HG03066 (cell line): ENCODE measurements at regions not wholly inside any gene's neighbourhood (a gene's known extent, or its start where the extent isn't known, plus 50 kb on each side); places are given as distances from the start of the nearest gene placed in this dataset.
A peak's percentile ranks its signal among the peaks of the same experiment; 100 is the strongest.

Source experiments
- ATAC-seq: cut with Tn5 transposase; IDR thresholded peaks from one replicate; pipeline ENCODE4 v1.9.1; 2021; ENCODE audit warnings: low read depth; ENCODE audit not compliant: unreplicated experiment

- no peak for ATAC-seq
Measured at GRCh38 chr15:95804484-95804883, 526.0 kb upstream of the NR2F2 start.

- ATAC-seq = no peak
Measured at GRCh38 chr15:95812491-95812890, 518.0 kb upstream of the NR2F2 start.

DNA sequence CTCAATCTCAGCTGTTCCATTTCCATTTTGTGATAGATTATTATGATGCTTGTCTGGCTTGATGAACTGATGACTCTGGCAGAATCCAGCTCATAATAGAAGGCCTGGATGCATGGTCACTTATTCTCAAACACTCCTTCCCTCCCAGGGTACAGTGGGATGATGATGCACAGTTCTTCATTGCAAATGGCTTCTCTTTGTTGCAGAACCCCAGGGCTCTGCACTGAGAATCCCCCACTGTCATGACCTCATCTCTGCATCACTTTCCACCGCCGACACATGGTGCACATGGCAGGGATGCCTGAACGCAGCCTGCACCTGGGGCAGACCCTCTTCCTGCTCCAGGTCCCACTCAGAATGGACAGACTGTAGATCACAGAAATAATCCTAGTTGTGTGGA, 515.6 kb upstream of the NR2F2 start:
- ATAC-seq = no peak

- ATAC-seq = no peak
Measured at GRCh38 chr15:95816591-95816990, 513.9 kb upstream of the NR2F2 start.

DNA sequence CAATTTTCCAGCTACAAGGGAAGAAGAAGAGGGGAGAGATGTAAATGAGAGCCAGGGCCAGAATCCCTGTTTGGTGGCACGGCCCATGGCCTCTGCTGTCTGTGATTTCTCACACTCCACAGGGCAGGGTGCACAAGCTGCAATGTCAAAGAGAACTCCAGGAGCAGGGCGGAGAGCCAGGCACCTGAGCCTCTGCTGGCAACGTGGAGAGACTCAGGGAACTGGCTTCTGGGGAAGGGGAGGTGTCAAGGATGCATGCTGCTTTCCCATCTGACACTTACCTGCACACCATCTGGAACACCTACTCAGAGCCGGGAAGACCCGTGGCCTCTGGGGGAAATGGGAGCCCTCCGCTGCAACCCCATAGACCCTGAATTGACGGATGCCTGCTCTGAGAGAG, 507.5 kb upstream of the NR2F2 start:
- ATAC-seq = no peak

GRCh38 chr15:95825208-95825607, 505.3 kb upstream of the NR2F2 start:
- no peak for ATAC-seq

GRCh38 chr15:95825671-95826411, 504.7 kb upstream of the NR2F2 start:
- ATAC-seq = no peak

- ATAC-seq = no peak
Measured at GRCh38 chr15:95826412-95827195, 503.9 kb upstream of the NR2F2 start.

- ATAC-seq = no peak
Measured at GRCh38 chr15:95829062-95829461, 501.4 kb upstream of the NR2F2 start.

- no peak for ATAC-seq
Measured at GRCh38 chr15:95830281-95830680, 500.2 kb upstream of the NR2F2 start.

- no peak for ATAC-seq
Measured at GRCh38 chr15:95832668-95833067, 497.8 kb upstream of the NR2F2 start.

GRCh38 chr15:95834028-95834804, 496.3 kb upstream of the NR2F2 start:
- ATAC-seq = no peak

- no peak for ATAC-seq
Measured at GRCh38 chr15:95836536-95836935, 494.0 kb upstream of the NR2F2 start.

GRCh38 chr15:95837341-95838004, 493.0 kb upstream of the NR2F2 start:
- no peak for ATAC-seq

- ATAC-seq = peak; percentile 85
Measured at GRCh38 chr15:95839367-95839782, 491.1 kb upstream of the NR2F2 start.

DNA sequence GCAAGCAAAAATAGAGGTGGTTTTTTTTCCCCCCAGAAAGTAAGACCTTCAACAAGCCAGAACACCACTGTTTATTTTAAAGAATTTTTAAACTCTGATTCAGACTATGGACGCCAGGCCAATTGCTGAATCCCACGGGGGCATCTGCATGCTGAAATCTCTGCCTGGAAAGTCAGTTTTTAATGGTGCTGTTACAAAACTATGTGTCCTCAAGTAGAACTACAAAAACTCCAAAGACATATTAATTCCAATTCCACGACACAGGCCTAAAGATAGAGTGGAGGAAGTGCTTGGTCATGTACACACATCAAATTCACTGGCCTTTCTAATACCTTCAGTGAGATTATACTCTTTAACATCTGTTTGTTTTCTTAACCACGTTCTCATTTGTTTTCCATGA, 490.5 kb upstream of the NR2F2 start:
- no peak for ATAC-seq

- no peak for ATAC-seq
Measured at GRCh38 chr15:95840855-95841254, 489.6 kb upstream of the NR2F2 start.

DNA sequence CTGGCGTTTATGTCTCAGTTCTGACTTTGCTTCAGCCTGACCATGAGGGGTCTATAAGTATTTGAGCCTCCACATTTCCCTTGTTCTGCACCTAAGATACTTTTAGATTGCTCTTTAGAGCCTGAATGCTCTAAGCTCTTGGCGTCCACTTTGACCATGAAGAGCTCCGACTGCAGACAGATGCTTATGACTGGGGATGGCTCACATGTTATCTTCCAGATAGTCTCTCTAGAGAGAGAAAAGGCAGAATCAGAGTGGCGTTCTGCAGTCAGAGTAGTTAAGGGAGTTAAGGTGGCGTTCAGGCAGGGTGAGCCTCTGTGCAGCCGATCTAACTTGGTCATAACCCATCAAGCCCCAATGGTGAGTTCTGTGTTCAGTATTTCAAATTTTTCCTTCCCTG, 487.9 kb upstream of the NR2F2 start:
- no peak for ATAC-seq

- ATAC-seq = no peak
Measured at GRCh38 chr15:95843241-95843910, 487.1 kb upstream of the NR2F2 start.

DNA sequence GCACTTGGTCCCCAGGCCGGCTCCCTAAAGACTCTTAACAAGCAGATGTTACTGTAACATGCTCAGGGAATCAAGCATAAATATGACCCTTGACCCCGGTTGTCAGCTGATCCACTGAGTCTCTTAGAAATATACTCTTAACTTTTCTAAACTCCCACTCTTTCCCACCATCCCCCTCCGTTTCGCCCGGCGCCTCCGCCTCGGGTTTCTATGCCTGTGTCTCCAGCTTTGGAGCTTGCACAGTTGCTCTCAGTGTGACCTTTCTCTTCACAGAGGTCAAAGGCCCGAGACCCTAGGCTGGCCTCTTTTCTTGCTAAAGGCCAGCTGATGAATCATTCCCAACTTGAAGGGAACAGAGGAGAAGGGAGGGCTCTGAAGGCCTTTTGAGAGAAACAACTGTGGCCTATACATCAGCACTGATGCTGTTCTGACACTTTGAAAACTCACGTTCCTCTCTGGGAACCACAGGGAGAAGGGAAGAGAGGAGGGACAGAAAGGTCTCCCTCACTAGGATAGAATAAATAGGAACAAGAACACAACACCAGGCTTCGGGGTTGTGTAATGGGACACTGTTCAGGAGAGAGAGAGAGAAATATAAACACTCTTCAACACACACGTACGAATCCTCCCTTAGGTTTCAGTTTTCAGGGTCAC, 484.5 kb upstream of the NR2F2 start:
- ATAC-seq = peak; percentile 26
